A549 (cell line): ENCODE measurements at regions not wholly inside any gene's neighbourhood (a gene's known extent, or its start where the extent isn't known, plus 50 kb on each side); places are given as distances from the start of the nearest gene placed in this dataset.

ENCODE experiments used
- ATAC-seq, 2 experiments: fragments of 200-7000 bp in 1 of 2; fragments of >200 bp in 1 of 2; cut with Nextera tagmentation in 1 of 2; cut with Tn5 transposase in 1 of 2; 3 replicates each; pipeline versions ENCODE4 v1.8.0 to v1.9.1; 2018 to 2020; ENCODE audit warnings: mild to moderate bottlenecking in 1 of 2, moderate library complexity in 1 of 2
- CTCF ChIA-PET: fragments of 300-600 bp; sonication (Branson Sonifier 250); formaldehyde crosslinking; extraction: SDS; loops from one replicate; lab custom pipeline; 2021; ENCODE audit warnings: antibody characterized with exemption, inconsistent platforms; lab: Yijun Ruan, JAX
- POLR2A ChIA-PET: fragments of 350-600 bp; formaldehyde crosslinking; extraction: SDS; loops from one replicate; lab custom pipeline; 2021; ENCODE audit warnings: antibody characterized with exemption, inconsistent platforms; lab: Yijun Ruan, JAX
- DNase-seq, 2 experiments: peaks; one replicate each; pipeline versions ENCODE4 v3.0.0 to v3.0.0-alpha.2; 2011 to 2016; ENCODE audit warnings: low read depth in 1 of 2, low spot score in 1 of 2
- FAIRE-seq: peaks from 2 replicates; lab custom pipeline; 2011; peaks lifted over from hg19 to GRCh38; lab: Jason Lieb, UNC
- H3K27ac ChIP-seq, 2 experiments: fragments of >200 bp; sonication (Bioruptor Twin); formaldehyde crosslinking; 3 replicates each; pipeline ENCODE4 v1.5.1; 2016 to 2017
- H3K4me1 ChIP-seq: fragments of >200 bp; sonication (Bioruptor Twin); formaldehyde crosslinking; 3 replicates; pipeline ENCODE4 v1.6.1; 2016
- H3K4me2 ChIP-seq: fragments of >200 bp; sonication (Bioruptor Twin); formaldehyde crosslinking; 3 replicates; pipeline ENCODE4 v1.6.1; 2016
- H3K4me3 ChIP-seq: fragments of >200 bp; sonication (Bioruptor Twin); formaldehyde crosslinking; 3 replicates; pipeline ENCODE4 v1.5.1; 2016
- H3K9me3 ChIP-seq: fragments of >200 bp; sonication (Bioruptor Twin); formaldehyde crosslinking; 3 replicates; pipeline ENCODE4 v1.6.1; 2016
- ATOH8 ChIP-seq: fragments of 250-450 bp; sonication (Bioruptor Pico); IDR thresholded peaks from 2 replicates; pipeline ENCODE4 v1.5.0; 2020; ENCODE audit warnings: low read depth, mild to moderate bottlenecking, moderate library complexity
- CBX8 ChIP-seq: fragments of 200-600 bp; sonication (generic); IDR thresholded peaks from 2 replicates; pipeline ENCODE4 v1.6.1; 2016
- CHD2 ChIP-seq: fragments of 150-350 bp; IDR thresholded peaks from 2 replicates; pipeline ENCODE4 v1.6.1; 2014; ENCODE audit warnings: low read length; ENCODE audit not compliant: partially characterized antibody
- CTCF ChIP-seq: fragments of >200 bp; sonication (Bioruptor Twin); formaldehyde crosslinking; IDR thresholded peaks from 3 replicates; pipeline ENCODE4 v1.5.1; 2016
- EHMT2 ChIP-seq: fragments of 200-600 bp; sonication (generic); IDR thresholded peaks from 2 replicates; pipeline ENCODE4 v1.6.1; 2016; ENCODE audit warnings: antibody characterized with exemption, low read depth, mild to moderate bottlenecking, moderate library complexity
- FOXS1 ChIP-seq: fragments of 250-450 bp; sonication (Bioruptor Pico); IDR thresholded peaks from 2 replicates; pipeline ENCODE4 v1.5.0; 2020; ENCODE audit warnings: mild to moderate bottlenecking, moderate library complexity
- GATA3 ChIP-seq: IDR thresholded peaks from 2 replicates; pipeline ENCODE4 v1.6.1; 2012; ENCODE audit warnings: borderline replicate concordance
- HMGXB4 ChIP-seq: fragments of 250-450 bp; sonication (Bioruptor Pico); IDR thresholded peaks from 2 replicates; pipeline ENCODE4 v1.5.0; 2021; ENCODE audit warnings: mild to moderate bottlenecking, moderate library complexity, borderline replicate concordance
- JUN ChIP-seq, 2 experiments: fragments of >200 bp; sonication (Bioruptor Twin); formaldehyde crosslinking; IDR thresholded peaks; 2 replicates in 1 of 2; 3 replicates in 1 of 2; pipeline ENCODE4 v1.6.1; 2016 to 2017
- JUNB ChIP-seq: fragments of >200 bp; sonication (Bioruptor Twin); formaldehyde crosslinking; IDR thresholded peaks from 2 replicates; pipeline ENCODE4 v1.6.1; 2016
- KDM1A ChIP-seq: fragments of 200-600 bp; sonication (generic); IDR thresholded peaks from 2 replicates; pipeline ENCODE4 v1.6.1; 2016; ENCODE audit warnings: low read depth, mild to moderate bottlenecking
- KDM5A ChIP-seq: fragments of 200-600 bp; sonication (generic); IDR thresholded peaks from 2 replicates; pipeline ENCODE4 v1.6.1; 2016; ENCODE audit warnings: antibody characterized with exemption, mild to moderate bottlenecking
- MAX ChIP-seq: IDR thresholded peaks from 2 replicates; pipeline ENCODE4 v1.6.1; 2012
- MYC ChIP-seq: IDR thresholded peaks from 2 replicates; pipeline ENCODE4 v1.6.1; 2012; ENCODE audit warnings: mild to moderate bottlenecking, inconsistent platforms, low read length, improper control_type of control experiment, borderline replicate concordance
- NFE2L2 ChIP-seq: fragments of 150-350 bp; conservative IDR thresholded peaks from 2 replicates; pipeline ENCODE4 v1.6.1; 2014; ENCODE audit warnings: low read length
- NR3C1 ChIP-seq: fragments of >200 bp; sonication (Bioruptor Twin); formaldehyde crosslinking; IDR thresholded peaks from 3 replicates; pipeline ENCODE4 v1.6.1; 2017
- PHF8 ChIP-seq: fragments of 200-600 bp; sonication (generic); IDR thresholded peaks from 2 replicates; pipeline ENCODE4 v1.6.1; 2016; ENCODE audit warnings: low read depth, mild to moderate bottlenecking, antibody characterized with exemption, moderate library complexity, borderline replicate concordance
- POLR2AphosphoS2 ChIP-seq: conservative IDR thresholded peaks from 2 replicates; pipeline ENCODE4 v1.6.1; 2012; ENCODE audit warnings: low read length, improper control_type of control experiment, inconsistent platforms
- RARB ChIP-seq: fragments of 250-450 bp; sonication (Bioruptor Pico); IDR thresholded peaks from 2 replicates; pipeline ENCODE4 v1.8.0; 2021; ENCODE audit warnings: mild to moderate bottlenecking, moderate library complexity
- RNF2 ChIP-seq: fragments of 200-600 bp; sonication (generic); IDR thresholded peaks from 2 replicates; pipeline ENCODE4 v1.6.1; 2016; ENCODE audit warnings: low read depth, mild to moderate bottlenecking, antibody characterized with exemption, moderate library complexity, borderline replicate concordance
- SMC3 ChIP-seq: fragments of >200 bp; sonication (Bioruptor Twin); formaldehyde crosslinking; IDR thresholded peaks from 3 replicates; pipeline ENCODE4 v1.6.1; 2018; ENCODE audit warnings: inconsistent platforms
- TP53 ChIP-seq: fragments of 250-450 bp; sonication (Bioruptor Pico); IDR thresholded peaks from 2 replicates; pipeline ENCODE4 v1.5.0; 2021; ENCODE audit warnings: mild to moderate bottlenecking, moderate library complexity
- USF2 ChIP-seq: fragments of 450-650 bp; IDR thresholded peaks from 2 replicates; pipeline ENCODE4 v1.6.1; 2014; ENCODE audit warnings: antibody characterized with exemption
- ZC3H11A ChIP-seq: fragments of 450-650 bp; IDR thresholded peaks from 2 replicates; pipeline ENCODE4 v1.6.1; 2014; ENCODE audit warnings: antibody characterized with exemption, mild to moderate bottlenecking
- ZNF302 ChIP-seq: fragments of 250-450 bp; sonication (Bioruptor Pico); IDR thresholded peaks from 2 replicates; pipeline ENCODE4 v1.9.0; 2021; ENCODE audit warnings: inconsistent platforms, mild to moderate bottlenecking, moderate library complexity
- ZSCAN20 ChIP-seq: fragments of 250-450 bp; sonication (Bioruptor Pico); IDR thresholded peaks from 2 replicates; pipeline ENCODE4 v1.8.0; 2022; ENCODE audit warnings: mild to moderate bottlenecking, moderate library complexity
- WGBS: methylation state at CpG from one replicate; pipeline ENCODE4 v1.1.6; 2017; ENCODE audit errors: missing lambda C conversion rate; 5-methylcytosine and 5-hydroxymethylcytosine counted together

GRCh38 chr3:110227991-110228390 lies 843.6 kb upstream of the NECTIN3 start:
- no peak for TF ChIP-seq KDM5A
- no peak for TF ChIP-seq NR3C1
- no peak for TF ChIP-seq SMC3
- TF ChIP-seq CBX8: no peak
- no peak for TF ChIP-seq MAX
- no peak for TF ChIP-seq CTCF
- TF ChIP-seq TP53 (CRISPR knock-in tag): no peak
- no peak for TF ChIP-seq POLR2AphosphoS2
- no peak for TF ChIP-seq MYC
- no peak for TF ChIP-seq USF2
- TF ChIP-seq FOXS1: no peak
- TF ChIP-seq JUN (IDR thresholded peaks at IDR 0.05): no peak
- TF ChIP-seq NFE2L2: no peak
- TF ChIP-seq PHF8: no peak
- no peak for TF ChIP-seq ZC3H11A
- TF ChIP-seq RNF2: no peak
- no peak for TF ChIP-seq ATOH8 (CRISPR knock-in tag)
- WGBS: 62% methylated on average over 4 of the region's 4 CpGs
- DNase-seq (no peak), FAIRE-seq (no peak), ATAC-seq (no peak)
- ChIA-PET POLR2A (no interaction called here), CTCF (no interaction called here)
- Histone ChIP-seq H3K9me3 (no peaks in the 10 kb centered on the region), H3K4me3 (no peak overlapping the region), H3K4me1 (0 out of 3 replicates have a peak, but pooled peaks cover 4% of the 10 kb centered on the region), H3K27ac (no peak overlapping the region), H3K4me2 (no peak overlapping the region)

GRCh38 chr3:110234831-110235230 lies 836.8 kb upstream of the NECTIN3 start:
- ATAC-seq: no peak
- Histone ChIP-seq H3K4me3 (no peak overlapping the region), H3K9me3 (no peaks in the 10 kb centered on the region), H3K27ac (no peak overlapping the region), H3K4me2 (no peak overlapping the region), H3K4me1 (no peaks in the 10 kb centered on the region)
- TF ChIP-seq CBX8: no peak
- no peak for TF ChIP-seq ZSCAN20
- no peak for TF ChIP-seq KDM1A
- no peak for TF ChIP-seq MAX
- no peak for TF ChIP-seq JUNB
- no peak for TF ChIP-seq CHD2
- no peak for TF ChIP-seq GATA3
- no peak for TF ChIP-seq ZNF302 (CRISPR knock-in tag)
- TF ChIP-seq RARB (CRISPR knock-in tag): no peak
- TF ChIP-seq EHMT2: no peak
- no peak for TF ChIP-seq HMGXB4 (CRISPR knock-in tag)
- 60% methylated on average over 4 of the region's 4 CpGs for WGBS
- POLR2A ChIA-PET: no interaction called here
- CTCF ChIA-PET: no interaction called here
- FAIRE-seq: no peak
- no peak for DNase-seq
